ENCODE measurements at regions not wholly inside any gene's neighbourhood (a gene's known extent, or its start where the extent isn't known, plus 50 kb on each side); places are given as distances from the start of the nearest gene placed in this dataset.
"Not testable (repeated sequence)": the region's sequence is repeated elsewhere in the genome, so short reads cannot be mapped to it uniquely, and the experiment has no call there.

GRCh38 chr15:93348711-93349545, 259.9 kb upstream of the RGMA start:
- no peaks in the 10 kb centered on the region for H3K4me1 ChIP-seq (ENCODE audit: control insufficient read depth, low read depth, low read length)
- no peak overlapping the region for H3K9ac ChIP-seq (ENCODE audit: low read length)
- H3K18ac ChIP-seq (ENCODE audit: low read length) = no peak overlapping the region
- no peak overlapping the region for H3K4me3 ChIP-seq (ENCODE audit: low read length)
- H4K5ac ChIP-seq (ENCODE audit: low read length) = no peak overlapping the region
- H3K36me3 ChIP-seq (ENCODE audit: control insufficient read depth, insufficient read depth, low read length) = no peaks in the 10 kb centered on the region
- H4K8ac ChIP-seq (ENCODE audit: low read depth, low read length) = no peak overlapping the region
- H3K4ac ChIP-seq (ENCODE audit: low read depth, low read length) = no peak overlapping the region
- no peak overlapping the region for H3K56ac ChIP-seq (ENCODE audit: low read length)
- H3K27ac ChIP-seq (ENCODE audit: low read depth, low read length) = no peak overlapping the region
- no peak overlapping the region for H2BK5ac ChIP-seq (ENCODE audit: low read length)
- H2BK15ac ChIP-seq (replicated peaks; ENCODE audit: low read depth) = no peak overlapping the region
- WGBS (ENCODE audit: extremely low coverage, insufficient coverage, low lambda C conversion rate) = no CpG with 5 or more reads among the region's 7 CpGs
- no peak overlapping the region for H2AK5ac ChIP-seq (ENCODE audit: low read length)
- H3K4me2 ChIP-seq (ENCODE audit: low read length) = no peak overlapping the region
- H3K23ac ChIP-seq (ENCODE audit: low read length) = no peak overlapping the region
- H3K79me1 ChIP-seq (ENCODE audit: low read length) = no peaks in the 10 kb centered on the region
- H3K79me2 ChIP-seq (ENCODE audit: control insufficient read depth, insufficient read depth, low read length) = no peaks in the 10 kb centered on the region
- no peak for DNase-seq
- no peak overlapping the region for H2BK120ac ChIP-seq (ENCODE audit: low read depth, low read length)
- H3K27me3 ChIP-seq (ENCODE audit: insufficient read depth, low read length, poor library complexity) = no peaks in the 10 kb centered on the region

GRCh38 chr15:93347986-93348385, 259.0 kb upstream of the RGMA start:
- Histone ChIP-seq H2BK5ac (ENCODE audit: low read length) (no peak overlapping the region), H2BK120ac (ENCODE audit: low read depth, low read length) (no peak overlapping the region), H3K23ac (ENCODE audit: low read length) (no peak overlapping the region), H3K56ac (ENCODE audit: low read length) (no peak overlapping the region), H3K27me3 (ENCODE audit: insufficient read depth, low read length, poor library complexity) (no peaks in the 10 kb centered on the region), H3K18ac (ENCODE audit: low read length) (no peak overlapping the region), H3K36me3 (ENCODE audit: control insufficient read depth, insufficient read depth, low read length) (no peaks in the 10 kb centered on the region), H4K5ac (ENCODE audit: low read length) (no peak overlapping the region), H3K4me2 (ENCODE audit: low read length) (no peak overlapping the region), H3K79me2 (ENCODE audit: control insufficient read depth, insufficient read depth, low read length) (no peaks in the 10 kb centered on the region), H3K4ac (ENCODE audit: low read depth, low read length) (no peak overlapping the region), H2BK15ac (replicated peaks; ENCODE audit: low read depth) (no peak overlapping the region), H3K4me3 (ENCODE audit: low read length) (no peak overlapping the region), H3K4me1 (ENCODE audit: control insufficient read depth, low read depth, low read length) (no peaks in the 10 kb centered on the region), H3K79me1 (ENCODE audit: low read length) (no peaks in the 10 kb centered on the region), H4K8ac (ENCODE audit: low read depth, low read length) (no peak overlapping the region), H2AK5ac (ENCODE audit: low read length) (no peak overlapping the region), H3K27ac (ENCODE audit: low read depth, low read length) (peak overlapping the region; percentile 65), H3K9ac (ENCODE audit: low read length) (no peak overlapping the region)
- no peak for DNase-seq
- WGBS (ENCODE audit: extremely low coverage, insufficient coverage, low lambda C conversion rate) = no CpG with 5 or more reads among the region's 1 CpG

- Histone ChIP-seq H3K27me3 (ENCODE audit: insufficient read depth, low read length, poor library complexity) (no peaks in the 10 kb centered on the region), H3K36me3 (ENCODE audit: control insufficient read depth, insufficient read depth, low read length) (no peaks in the 10 kb centered on the region), H3K9ac (ENCODE audit: low read length) (no peak overlapping the region), H3K79me2 (ENCODE audit: control insufficient read depth, insufficient read depth, low read length) (no peaks in the 10 kb centered on the region), H3K79me1 (ENCODE audit: low read length) (no peaks in the 10 kb centered on the region), H3K18ac (ENCODE audit: low read length) (no peak overlapping the region), H3K56ac (ENCODE audit: low read length) (no peak overlapping the region), H2BK120ac (ENCODE audit: low read depth, low read length) (no peak overlapping the region), H3K27ac (ENCODE audit: low read depth, low read length) (no peak overlapping the region), H2BK15ac (replicated peaks; ENCODE audit: low read depth) (no peak overlapping the region), H2AK5ac (ENCODE audit: low read length) (no peak overlapping the region), H4K5ac (ENCODE audit: low read length) (no peak overlapping the region), H3K4ac (ENCODE audit: low read depth, low read length) (no peak overlapping the region), H3K23ac (ENCODE audit: low read length) (no peak overlapping the region), H3K4me3 (ENCODE audit: low read length) (no peak overlapping the region), H4K8ac (ENCODE audit: low read depth, low read length) (no peak overlapping the region), H3K4me1 (ENCODE audit: control insufficient read depth, low read depth, low read length) (no peaks in the 10 kb centered on the region), H2BK5ac (ENCODE audit: low read length) (no peak overlapping the region), H3K4me2 (ENCODE audit: low read length) (no peak overlapping the region)
- WGBS (ENCODE audit: extremely low coverage, insufficient coverage, low lambda C conversion rate) = no CpG with 5 or more reads among the region's 6 CpGs
- no peak for DNase-seq
These were observed 257.0 kb upstream of the RGMA start for GRCh38 chr15:93345981-93346380.

- H4K5ac ChIP-seq (ENCODE audit: low read length); H3K36me3 ChIP-seq (ENCODE audit: control insufficient read depth, insufficient read depth, low read length); H2BK5ac ChIP-seq (ENCODE audit: low read length); H2BK15ac ChIP-seq (replicated peaks; ENCODE audit: low read depth); H3K79me1 ChIP-seq (ENCODE audit: low read length); H3K79me2 ChIP-seq (ENCODE audit: control insufficient read depth, insufficient read depth, low read length); H3K4me3 ChIP-seq (ENCODE audit: low read length); H3K9ac ChIP-seq (ENCODE audit: low read length); H3K4me1 ChIP-seq (ENCODE audit: control insufficient read depth, low read depth, low read length); H2BK120ac ChIP-seq (ENCODE audit: low read depth, low read length); H2AK5ac ChIP-seq (ENCODE audit: low read length); H4K8ac ChIP-seq (ENCODE audit: low read depth, low read length); DNase-seq; H3K18ac ChIP-seq (ENCODE audit: low read length); H3K56ac ChIP-seq (ENCODE audit: low read length); H3K23ac ChIP-seq (ENCODE audit: low read length); H3K27ac ChIP-seq (ENCODE audit: low read depth, low read length); H3K4me2 ChIP-seq (ENCODE audit: low read length); H3K27me3 ChIP-seq (ENCODE audit: insufficient read depth, low read length, poor library complexity); H3K4ac ChIP-seq (ENCODE audit: low read depth, low read length): not testable (repeated sequence)
- WGBS (ENCODE audit: extremely low coverage, insufficient coverage, low lambda C conversion rate) = no CpG with 5 or more reads among the region's 5 CpGs
These were observed 254.4 kb upstream of the RGMA start for GRCh38 chr15:93343402-93343801.

GRCh38 chr15:93341164-93341563, 252.2 kb upstream of the RGMA start:
- Histone ChIP-seq H2BK120ac (ENCODE audit: low read depth, low read length) (no peak overlapping the region), H3K4me1 (ENCODE audit: control insufficient read depth, low read depth, low read length) (no peaks in the 10 kb centered on the region), H3K23ac (ENCODE audit: low read length) (no peak overlapping the region), H3K4me2 (ENCODE audit: low read length) (no peak overlapping the region), H3K79me2 (ENCODE audit: control insufficient read depth, insufficient read depth, low read length) (no peaks in the 10 kb centered on the region), H3K4ac (ENCODE audit: low read depth, low read length) (no peak overlapping the region), H3K18ac (ENCODE audit: low read length) (no peak overlapping the region), H3K27ac (ENCODE audit: low read depth, low read length) (no peak overlapping the region), H3K56ac (ENCODE audit: low read length) (no peak overlapping the region), H2BK15ac (replicated peaks; ENCODE audit: low read depth) (no peak overlapping the region), H2AK5ac (ENCODE audit: low read length) (no peak overlapping the region), H3K27me3 (ENCODE audit: insufficient read depth, low read length, poor library complexity) (no peaks in the 10 kb centered on the region), H3K4me3 (ENCODE audit: low read length) (no peak overlapping the region), H3K79me1 (ENCODE audit: low read length) (no peaks in the 10 kb centered on the region), H3K9ac (ENCODE audit: low read length) (no peak overlapping the region), H4K8ac (ENCODE audit: low read depth, low read length) (no peak overlapping the region), H4K5ac (ENCODE audit: low read length) (no peak overlapping the region), H3K36me3 (ENCODE audit: control insufficient read depth, insufficient read depth, low read length) (no peaks in the 10 kb centered on the region), H2BK5ac (ENCODE audit: low read length) (no peak overlapping the region)
- DNase-seq = no peak
- WGBS (ENCODE audit: extremely low coverage, insufficient coverage, low lambda C conversion rate) = no CpG with 5 or more reads among the region's 4 CpGs

- Histone ChIP-seq H3K23ac (ENCODE audit: low read length) (no peak overlapping the region), H2BK120ac (ENCODE audit: low read depth, low read length) (no peak overlapping the region), H3K27me3 (ENCODE audit: insufficient read depth, low read length, poor library complexity) (no peaks in the 10 kb centered on the region), H2BK5ac (ENCODE audit: low read length) (no peak overlapping the region), H3K4ac (ENCODE audit: low read depth, low read length) (no peak overlapping the region), H3K79me1 (ENCODE audit: low read length) (no peaks in the 10 kb centered on the region), H3K27ac (ENCODE audit: low read depth, low read length) (no peak overlapping the region), H3K4me1 (ENCODE audit: control insufficient read depth, low read depth, low read length) (no peaks in the 10 kb centered on the region), H4K5ac (ENCODE audit: low read length) (no peak overlapping the region), H3K56ac (ENCODE audit: low read length) (no peak overlapping the region), H3K36me3 (ENCODE audit: control insufficient read depth, insufficient read depth, low read length) (no peaks in the 10 kb centered on the region), H2AK5ac (ENCODE audit: low read length) (no peak overlapping the region), H3K4me2 (ENCODE audit: low read length) (no peak overlapping the region), H3K79me2 (ENCODE audit: control insufficient read depth, insufficient read depth, low read length) (no peaks in the 10 kb centered on the region), H4K8ac (ENCODE audit: low read depth, low read length) (no peak overlapping the region), H3K4me3 (ENCODE audit: low read length) (no peak overlapping the region), H3K18ac (ENCODE audit: low read length) (no peak overlapping the region), H2BK15ac (replicated peaks; ENCODE audit: low read depth) (no peak overlapping the region), H3K9ac (ENCODE audit: low read length) (no peak overlapping the region)
- DNase-seq = no peak
- WGBS (ENCODE audit: extremely low coverage, insufficient coverage, low lambda C conversion rate) = no CpG with 5 or more reads among the region's 2 CpGs
These were observed 251.4 kb upstream of the RGMA start for GRCh38 chr15:93340406-93340805.
